ENCODE measurements at regions not wholly inside any gene's neighbourhood (a gene's known extent, or its start where the extent isn't known, plus 50 kb on each side); places are given as distances from the start of the nearest gene placed in this dataset.
A peak's percentile ranks its signal among the peaks of the same experiment; 100 is the strongest.

DNA sequence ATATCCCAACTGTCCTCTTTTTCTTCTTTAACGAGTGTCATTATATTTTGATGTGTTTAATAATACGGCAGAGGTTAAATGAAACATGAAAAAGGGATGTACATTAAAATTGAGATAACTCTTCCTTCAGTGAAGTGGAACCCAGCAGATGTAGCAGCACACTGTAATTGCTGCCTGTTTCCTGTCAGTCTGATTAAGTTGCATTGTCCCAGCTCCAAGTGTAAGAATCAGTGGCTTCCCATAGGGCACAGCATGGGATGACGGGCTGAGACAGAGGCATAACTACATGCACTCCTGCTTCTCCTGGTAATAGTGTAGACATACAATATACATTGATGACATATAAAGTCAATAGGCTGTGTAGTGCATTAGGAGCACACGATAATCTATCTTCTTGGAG, 175.8 kb upstream of the TCF4 start:
- Histone ChIP-seq H3K27ac (no peak overlapping the region), H3K9me3 (no peaks in the 10 kb centered on the region), H3K4me1 (peaks cover 14% of the 10 kb centered on the region; the same call in 1 of the 3 replicates), H3K4me3 (no peak overlapping the region), H3K4me2 (peak overlapping the region; percentile 29; the same call in 2 of the 3 replicates)
- no peak for DNase-seq (ENCODE audit: low read depth in 1 of 2, low spot score in 1 of 2)
- FAIRE-seq = no peak
- POLR2A ChIA-PET = no interaction called here
- ATAC-seq = no peak
- TF ChIP-seq FOSL2 (IDR thresholded peaks at IDR 0.05) (no peak), FOSL2 (CRISPR knock-in tag; IDR thresholded peaks at IDR 0.05) (no peak), TFCP2L1 (CRISPR knock-in tag; IDR thresholded peaks at IDR 0.05) (no peak), SREBF2 (IDR thresholded peaks at IDR 0.05) (no peak), TP53 (CRISPR knock-in tag; IDR thresholded peaks at IDR 0.05) (no peak), EHMT2 (IDR thresholded peaks at IDR 0.05; ENCODE audit: low read depth) (no peak), HEYL (CRISPR knock-in tag; IDR thresholded peaks at IDR 0.05) (no peak), CEBPB (IDR thresholded peaks at IDR 0.05) (no peak), GATA3 (IDR thresholded peaks at IDR 0.05; ENCODE audit: borderline replicate concordance) (no peak), FOXS1 (CRISPR knock-in tag; IDR thresholded peaks at IDR 0.05) (no peak), ATOH8 (CRISPR knock-in tag; IDR thresholded peaks at IDR 0.05; ENCODE audit: low read depth) (no peak), HES2 (IDR thresholded peaks at IDR 0.05) (no peak), MAX (IDR thresholded peaks at IDR 0.05) (no peak), HOXB13 (CRISPR knock-in tag; IDR thresholded peaks at IDR 0.05; ENCODE audit: low read depth) (no peak), KDM5A (IDR thresholded peaks at IDR 0.05) (no peak), RAD21 (conservative IDR thresholded peaks at IDR 0.05 in 1 of 2, IDR thresholded peaks at IDR 0.05 in 1 of 2) (no peak), EHF (CRISPR knock-in tag; IDR thresholded peaks at IDR 0.05) (no peak), MYC (IDR thresholded peaks at IDR 0.05; ENCODE audit: borderline replicate concordance, low read length) (no peak)
- WGBS (ENCODE audit: missing lambda C conversion rate) = 74% methylated on average over 4 of the region's 4 CpGs
- CTCF ChIA-PET = interaction anchor here (1.0 kb wide), 2 partner anchors 16 to 134 kb away, joined by 3 to 4 read pairs; no protein-coding TSS in a partner anchor

GRCh38 chr18:55763298-55763697, 175.3 kb upstream of the TCF4 start:
- ChIA-PET CTCF (interaction anchor here (0.6 to 1.6 kb wide), 6 partner anchors 10 to 813 kb away, joined by 3 to 4 read pairs (median 3); no protein-coding TSS in a partner anchor), POLR2A (no interaction called here)
- FAIRE-seq = no peak
- peak; percentile 3 to 16 for DNase-seq (ENCODE audit: low read depth in 1 of 2, low spot score in 1 of 2)
- ATAC-seq = no peak
- TF ChIP-seq CTCF (IDR thresholded peaks at IDR 0.05) = no peak
- TF ChIP-seq HOXA7 (CRISPR knock-in tag; IDR thresholded peaks at IDR 0.05) = no peak
- no peak for TF ChIP-seq ATOH8 (CRISPR knock-in tag; IDR thresholded peaks at IDR 0.05; ENCODE audit: low read depth)
- no peak for TF ChIP-seq FOSB (CRISPR knock-in tag; IDR thresholded peaks at IDR 0.05)
- TF ChIP-seq HMGXB4 (CRISPR knock-in tag; IDR thresholded peaks at IDR 0.05; ENCODE audit: borderline replicate concordance) = no peak
- no peak for TF ChIP-seq SREBF2 (IDR thresholded peaks at IDR 0.05)
- peak in 1 of 2 experiments; percentile 11; a peak in 1 of 5 replicates for TF ChIP-seq RAD21 (conservative IDR thresholded peaks at IDR 0.05 in 1 of 2, IDR thresholded peaks at IDR 0.05 in 1 of 2)
- no peak for TF ChIP-seq CBX8 (IDR thresholded peaks at IDR 0.05)
- TF ChIP-seq FOSL2 (IDR thresholded peaks at IDR 0.05) = no peak
- TF ChIP-seq FOSL2 (CRISPR knock-in tag; IDR thresholded peaks at IDR 0.05) = no peak
- TF ChIP-seq ZFP36 (IDR thresholded peaks at IDR 0.05; ENCODE audit: borderline replicate concordance, partially characterized antibody) = no peak
- no peak for TF ChIP-seq CHD4 (IDR thresholded peaks at IDR 0.05; ENCODE audit: borderline replicate concordance)
- TF ChIP-seq KDM5A (IDR thresholded peaks at IDR 0.05) = no peak
- TF ChIP-seq JUNB (IDR thresholded peaks at IDR 0.05) = 0 out of 2 replicates have a peak, but pooled peaks have one; percentile 28
- peak overlapping the region; percentile 29 for H3K4me2 ChIP-seq
- peaks cover 14% of the 10 kb centered on the region; the same call in 1 of the 3 replicates for H3K4me1 ChIP-seq
- 2% methylated on average over 2 of the region's 2 CpGs for WGBS (ENCODE audit: missing lambda C conversion rate)
- H3K4me3 ChIP-seq = no peak overlapping the region
- no peak overlapping the region for H3K27ac ChIP-seq
- no peaks in the 10 kb centered on the region for H3K9me3 ChIP-seq
